ENCODE measurements at regions not wholly inside any gene's neighbourhood (a gene's known extent, or its start where the extent isn't known, plus 50 kb on each side); places are given as distances from the start of the nearest gene placed in this dataset.

DNA sequence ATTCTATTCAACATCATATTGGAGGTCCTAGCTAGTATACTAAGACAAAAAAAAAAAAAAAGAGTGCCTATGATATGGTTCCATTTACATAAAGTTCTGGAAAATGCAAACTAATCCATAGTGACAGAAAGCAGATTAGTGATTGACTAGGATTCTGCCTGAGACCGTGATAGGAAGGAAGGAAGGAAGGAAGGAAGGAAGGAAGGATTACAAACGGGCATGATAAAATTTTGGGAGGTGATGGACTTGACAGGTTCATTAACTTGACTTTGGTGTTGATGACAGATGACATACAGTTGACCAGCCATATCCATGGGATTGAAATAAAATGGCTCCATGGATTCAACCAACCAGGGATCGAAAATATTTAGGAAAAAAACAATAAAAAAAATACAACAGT lies 79.1 kb upstream of the MAN2A1 start:
- Histone ChIP-seq H3K36me3 (ENCODE audit: control insufficient read depth, insufficient read depth, low read length) (no peaks in the 10 kb centered on the region), H3K27ac (ENCODE audit: low read length) (no peak overlapping the region)
- WGBS (ENCODE audit: insufficient coverage, low lambda C conversion rate) = 100% methylated on average over 1 of the region's 3 CpGs

DNA sequence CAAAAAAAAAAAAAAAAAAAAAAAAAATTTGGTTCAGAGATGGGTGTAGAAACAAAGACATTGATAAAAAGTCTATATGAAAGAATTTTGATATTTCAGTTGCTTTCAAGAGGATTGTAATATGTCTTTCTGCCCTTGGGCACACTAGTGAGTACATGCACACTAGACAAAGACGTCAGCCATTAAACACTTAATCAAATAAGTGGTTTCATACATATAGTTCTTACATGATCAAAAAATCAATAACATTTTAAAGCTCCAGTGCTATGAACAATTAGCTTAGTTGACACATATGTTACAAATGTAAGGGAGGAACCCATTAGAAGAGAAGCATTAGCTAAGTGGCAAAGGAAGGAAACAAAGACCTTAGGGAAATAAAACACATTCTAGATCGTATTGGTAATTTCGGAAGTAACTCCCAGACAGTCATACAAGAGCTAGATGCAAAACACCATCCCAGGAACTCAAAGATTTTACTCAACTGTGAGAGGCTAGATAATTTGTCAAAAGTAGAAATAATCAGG lies 84.5 kb upstream of the MAN2A1 start:
- H3K9me3 ChIP-seq (ENCODE audit: control insufficient read depth, low read depth, low read length) = no peaks in the 10 kb centered on the region
- WGBS (ENCODE audit: insufficient coverage, low lambda C conversion rate) = 93% methylated on average over 3 of the region's 3 CpGs
- no peak overlapping the region for H3K4me3 ChIP-seq (ENCODE audit: low read length)
- H3K27me3 ChIP-seq (ENCODE audit: control insufficient read depth, insufficient read depth, low read length) = no peaks in the 10 kb centered on the region
- H3K4me1 ChIP-seq (ENCODE audit: control insufficient read depth, insufficient read depth, low read length) = no peaks in the 10 kb centered on the region
- no peak for DNase-seq
- no peak overlapping the region for H3K27ac ChIP-seq (ENCODE audit: low read length)
- no peaks in the 10 kb centered on the region for H3K36me3 ChIP-seq (ENCODE audit: control insufficient read depth, insufficient read depth, low read length)

More for the DNA sequence above, 79.1 kb upstream of the MAN2A1 start:
- Histone ChIP-seq H3K9me3 (ENCODE audit: control insufficient read depth, low read depth, low read length) (no peaks in the 10 kb centered on the region), H3K4me3 (ENCODE audit: low read length) (no peak overlapping the region), H3K27me3 (ENCODE audit: control insufficient read depth, insufficient read depth, low read length) (no peaks in the 10 kb centered on the region), H3K4me1 (ENCODE audit: control insufficient read depth, insufficient read depth, low read length) (no peaks in the 10 kb centered on the region)
- DNase-seq = no peak

DNA sequence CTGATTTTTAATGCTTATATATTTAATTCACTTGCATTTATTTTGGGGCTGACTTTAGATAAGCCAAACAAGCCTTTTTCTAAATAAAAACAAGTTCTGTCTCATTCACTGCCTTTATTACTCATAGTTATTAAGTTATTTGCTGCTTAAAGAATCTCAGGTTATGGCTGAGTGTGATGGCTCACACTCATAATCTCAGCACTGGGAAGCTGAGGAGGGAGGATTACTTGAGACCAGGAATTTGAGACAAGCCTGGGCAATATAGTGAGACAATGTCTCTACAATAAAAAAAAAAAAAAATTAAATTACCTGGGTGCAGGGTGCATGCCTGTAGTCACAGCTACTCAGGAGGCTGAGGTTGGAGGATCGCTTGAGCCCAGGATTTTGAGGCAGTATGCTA lies 85.0 kb upstream of the MAN2A1 start:
- H3K4me3 ChIP-seq (ENCODE audit: low read length) = no peak overlapping the region
- no peaks in the 10 kb centered on the region for H3K27me3 ChIP-seq (ENCODE audit: control insufficient read depth, insufficient read depth, low read length)
- no CpG with 5 or more reads among the region's 1 CpG for WGBS (ENCODE audit: insufficient coverage, low lambda C conversion rate)
- H3K9me3 ChIP-seq (ENCODE audit: control insufficient read depth, low read depth, low read length) = no peaks in the 10 kb centered on the region
- no peak overlapping the region for H3K27ac ChIP-seq (ENCODE audit: low read length)
- H3K36me3 ChIP-seq (ENCODE audit: control insufficient read depth, insufficient read depth, low read length) = no peaks in the 10 kb centered on the region
- no peak for DNase-seq
- no peaks in the 10 kb centered on the region for H3K4me1 ChIP-seq (ENCODE audit: control insufficient read depth, insufficient read depth, low read length)

DNA sequence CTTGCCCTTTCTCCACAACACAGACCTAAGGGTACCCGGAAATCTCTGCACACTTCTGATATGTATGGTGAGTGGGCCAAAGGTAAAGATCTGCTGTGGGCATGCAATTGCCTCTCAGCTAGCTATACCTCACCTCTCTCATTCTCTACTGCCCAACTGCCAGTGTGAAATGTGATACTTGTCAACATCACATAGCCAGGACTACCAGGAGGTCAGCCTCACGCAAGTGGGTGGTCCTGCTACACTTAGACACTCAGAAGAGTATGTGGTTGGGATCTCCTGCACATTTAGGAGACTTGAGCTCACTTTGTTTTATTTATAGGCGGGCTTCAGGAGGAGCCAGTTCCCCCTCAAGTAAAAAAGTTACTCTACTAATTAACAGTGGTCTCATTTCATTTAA lies 88.0 kb upstream of the MAN2A1 start:
- H3K36me3 ChIP-seq (ENCODE audit: control insufficient read depth, insufficient read depth, low read length) = no peaks in the 10 kb centered on the region
- H3K9me3 ChIP-seq (ENCODE audit: control insufficient read depth, low read depth, low read length) = no peaks in the 10 kb centered on the region
- no peak overlapping the region for H3K27ac ChIP-seq (ENCODE audit: low read length)
- WGBS (ENCODE audit: insufficient coverage, low lambda C conversion rate) = no CpG with 5 or more reads among the region's 3 CpGs
- DNase-seq = no peak
- H3K27me3 ChIP-seq (ENCODE audit: control insufficient read depth, insufficient read depth, low read length) = no peaks in the 10 kb centered on the region
- H3K4me3 ChIP-seq (ENCODE audit: low read length) = no peak overlapping the region
- peaks cover 6% of the 10 kb centered on the region for H3K4me1 ChIP-seq (ENCODE audit: control insufficient read depth, insufficient read depth, low read length)

DNA sequence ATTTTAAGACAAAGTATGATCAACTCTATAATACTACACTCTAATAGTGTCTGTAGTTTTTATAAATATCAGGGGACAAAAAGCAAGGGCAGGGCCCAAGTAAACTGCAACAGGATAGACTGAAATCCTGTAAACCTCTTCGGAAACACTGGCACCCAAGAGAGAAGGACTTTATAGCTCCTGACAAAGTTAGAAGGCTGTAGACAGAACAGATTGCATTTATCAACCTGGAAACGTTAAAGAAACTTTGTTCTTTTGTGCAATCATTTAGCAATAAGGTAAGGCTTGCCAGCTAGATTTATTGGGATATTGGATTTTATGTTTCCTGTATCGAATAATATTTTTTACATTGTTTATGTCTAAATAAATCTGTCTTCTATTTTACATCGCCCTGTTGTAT lies 91.8 kb upstream of the MAN2A1 start:
- WGBS (ENCODE audit: insufficient coverage, low lambda C conversion rate) = 53% methylated on average over 3 of the region's 4 CpGs
- DNase-seq = peak in 1 of 2 donors; percentile 38
- Histone ChIP-seq H3K4me1 (ENCODE audit: control insufficient read depth, insufficient read depth, low read length) (peaks cover 6% of the 10 kb centered on the region), H3K4me3 (ENCODE audit: low read length) (no peak overlapping the region), H3K36me3 (ENCODE audit: control insufficient read depth, insufficient read depth, low read length) (no peaks in the 10 kb centered on the region), H3K27ac (ENCODE audit: low read length) (peak overlapping the region; percentile 16), H3K9me3 (ENCODE audit: control insufficient read depth, low read depth, low read length) (no peaks in the 10 kb centered on the region), H3K27me3 (ENCODE audit: control insufficient read depth, insufficient read depth, low read length) (no peaks in the 10 kb centered on the region)

DNA sequence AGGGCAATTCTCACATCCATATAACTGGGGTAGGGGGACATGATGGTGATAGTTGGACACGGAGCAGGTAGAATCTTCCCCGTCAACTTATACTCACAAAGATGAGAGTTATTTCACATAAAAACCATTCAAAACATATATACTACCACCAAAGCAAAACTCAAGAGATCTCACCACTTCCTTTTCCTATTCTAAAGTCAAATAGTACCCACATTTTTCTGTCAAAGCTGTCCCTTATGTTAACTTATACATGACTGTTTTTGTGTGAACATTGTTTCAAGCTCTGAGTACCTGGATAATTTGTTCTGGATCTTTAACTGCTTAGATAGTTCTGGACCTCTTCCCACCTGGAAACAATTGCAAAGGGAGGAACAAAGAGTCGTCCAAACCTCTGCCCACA lies 95.5 kb upstream of the MAN2A1 start:
- peaks cover 6% of the 10 kb centered on the region for H3K4me1 ChIP-seq (ENCODE audit: control insufficient read depth, insufficient read depth, low read length)
- 80% methylated on average over 1 of the region's 3 CpGs for WGBS (ENCODE audit: insufficient coverage, low lambda C conversion rate)
- no peak overlapping the region for H3K27ac ChIP-seq (ENCODE audit: low read length)
- no peaks in the 10 kb centered on the region for H3K36me3 ChIP-seq (ENCODE audit: control insufficient read depth, insufficient read depth, low read length)
- no peaks in the 10 kb centered on the region for H3K9me3 ChIP-seq (ENCODE audit: control insufficient read depth, low read depth, low read length)
- H3K27me3 ChIP-seq (ENCODE audit: control insufficient read depth, insufficient read depth, low read length) = no peaks in the 10 kb centered on the region
- H3K4me3 ChIP-seq (ENCODE audit: low read length) = no peak overlapping the region
- no peak for DNase-seq

DNA sequence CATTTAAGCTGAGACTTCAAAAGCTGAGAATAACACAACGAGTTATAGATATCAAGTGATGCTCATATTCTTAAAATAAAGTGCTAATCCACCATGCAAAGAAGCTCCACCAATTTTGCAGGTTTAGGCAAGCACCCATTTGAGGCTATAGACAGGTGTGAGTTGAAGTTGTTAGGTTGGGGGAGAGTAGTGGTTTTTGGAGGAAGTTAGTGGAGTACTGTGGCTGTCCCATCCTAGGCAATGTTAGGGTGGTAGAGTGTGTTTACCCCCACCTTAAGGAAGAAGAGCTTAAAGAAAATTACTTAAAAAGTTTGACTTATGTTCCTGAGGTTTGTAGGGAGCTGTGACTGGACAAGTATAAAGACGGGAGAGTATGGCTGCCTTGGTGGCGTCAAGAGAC lies 98.9 kb upstream of the MAN2A1 start:
- 100% methylated on average over 1 of the region's 3 CpGs for WGBS (ENCODE audit: insufficient coverage, low lambda C conversion rate)
- Histone ChIP-seq H3K27ac (ENCODE audit: low read length) (no peak overlapping the region), H3K4me3 (ENCODE audit: low read length) (no peak overlapping the region), H3K36me3 (ENCODE audit: control insufficient read depth, insufficient read depth, low read length) (no peaks in the 10 kb centered on the region), H3K9me3 (ENCODE audit: control insufficient read depth, low read depth, low read length) (peaks cover 3% of the 10 kb centered on the region), H3K27me3 (ENCODE audit: control insufficient read depth, insufficient read depth, low read length) (no peaks in the 10 kb centered on the region), H3K4me1 (ENCODE audit: control insufficient read depth, insufficient read depth, low read length) (no peaks in the 10 kb centered on the region)
- no peak for DNase-seq

DNA sequence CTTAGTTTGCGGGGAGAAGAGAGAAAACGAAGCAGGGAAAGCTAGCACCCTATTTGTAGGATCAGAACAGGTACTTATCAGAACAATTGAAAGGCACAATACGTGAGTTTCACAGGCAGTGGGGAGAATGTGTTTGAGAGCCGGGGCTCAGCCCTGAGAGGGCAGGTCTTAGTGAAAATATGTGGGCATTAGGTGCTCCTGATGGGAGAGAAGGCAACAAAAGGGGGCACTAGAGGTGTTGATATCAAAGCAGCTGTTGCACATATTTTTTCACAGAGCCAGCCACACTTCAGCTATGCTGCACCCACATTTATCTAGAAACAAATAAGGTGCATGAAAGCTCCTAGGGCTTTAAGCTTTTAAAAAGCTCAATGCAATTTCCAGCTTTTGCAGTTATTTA lies 99.7 kb upstream of the MAN2A1 start:
- WGBS (ENCODE audit: insufficient coverage, low lambda C conversion rate) = 80% methylated on average over 1 of the region's 4 CpGs
- Histone ChIP-seq H3K9me3 (ENCODE audit: control insufficient read depth, low read depth, low read length) (peaks cover 3% of the 10 kb centered on the region), H3K27me3 (ENCODE audit: control insufficient read depth, insufficient read depth, low read length) (no peaks in the 10 kb centered on the region), H3K27ac (ENCODE audit: low read length) (no peak overlapping the region), H3K36me3 (ENCODE audit: control insufficient read depth, insufficient read depth, low read length) (no peaks in the 10 kb centered on the region), H3K4me1 (ENCODE audit: control insufficient read depth, insufficient read depth, low read length) (no peaks in the 10 kb centered on the region), H3K4me3 (ENCODE audit: low read length) (no peak overlapping the region)
- no peak for DNase-seq

DNA sequence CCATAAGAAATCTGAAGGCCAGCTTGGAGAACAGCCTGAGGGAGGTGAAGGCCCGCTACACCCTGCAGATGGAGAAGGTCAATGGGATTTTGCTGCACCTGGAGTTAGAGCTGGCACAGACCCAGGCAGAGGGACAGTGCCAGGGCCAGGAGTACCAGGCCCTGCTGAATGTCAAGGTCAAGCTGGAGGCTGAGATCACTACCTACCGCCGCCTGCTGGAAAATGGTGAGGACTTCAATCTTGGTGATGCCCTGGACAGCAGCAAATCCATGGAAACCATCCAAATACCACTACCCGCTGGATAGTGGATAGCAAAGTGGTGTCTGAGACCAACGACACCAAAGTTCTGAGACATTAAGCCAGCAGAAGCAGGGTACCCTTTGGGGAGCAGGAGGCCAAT lies 100.5 kb upstream of the MAN2A1 start:
- Histone ChIP-seq H3K4me1 (ENCODE audit: control insufficient read depth, insufficient read depth, low read length) (no peaks in the 10 kb centered on the region), H3K27ac (ENCODE audit: low read length) (no peak overlapping the region), H3K27me3 (ENCODE audit: control insufficient read depth, insufficient read depth, low read length) (no peaks in the 10 kb centered on the region), H3K9me3 (ENCODE audit: control insufficient read depth, low read depth, low read length) (peaks cover 3% of the 10 kb centered on the region), H3K4me3 (ENCODE audit: low read length) (no peak overlapping the region), H3K36me3 (ENCODE audit: control insufficient read depth, insufficient read depth, low read length) (no peaks in the 10 kb centered on the region)
- no CpG with 5 or more reads among the region's 5 CpGs for WGBS (ENCODE audit: insufficient coverage, low lambda C conversion rate)
- DNase-seq = no peak

DNA sequence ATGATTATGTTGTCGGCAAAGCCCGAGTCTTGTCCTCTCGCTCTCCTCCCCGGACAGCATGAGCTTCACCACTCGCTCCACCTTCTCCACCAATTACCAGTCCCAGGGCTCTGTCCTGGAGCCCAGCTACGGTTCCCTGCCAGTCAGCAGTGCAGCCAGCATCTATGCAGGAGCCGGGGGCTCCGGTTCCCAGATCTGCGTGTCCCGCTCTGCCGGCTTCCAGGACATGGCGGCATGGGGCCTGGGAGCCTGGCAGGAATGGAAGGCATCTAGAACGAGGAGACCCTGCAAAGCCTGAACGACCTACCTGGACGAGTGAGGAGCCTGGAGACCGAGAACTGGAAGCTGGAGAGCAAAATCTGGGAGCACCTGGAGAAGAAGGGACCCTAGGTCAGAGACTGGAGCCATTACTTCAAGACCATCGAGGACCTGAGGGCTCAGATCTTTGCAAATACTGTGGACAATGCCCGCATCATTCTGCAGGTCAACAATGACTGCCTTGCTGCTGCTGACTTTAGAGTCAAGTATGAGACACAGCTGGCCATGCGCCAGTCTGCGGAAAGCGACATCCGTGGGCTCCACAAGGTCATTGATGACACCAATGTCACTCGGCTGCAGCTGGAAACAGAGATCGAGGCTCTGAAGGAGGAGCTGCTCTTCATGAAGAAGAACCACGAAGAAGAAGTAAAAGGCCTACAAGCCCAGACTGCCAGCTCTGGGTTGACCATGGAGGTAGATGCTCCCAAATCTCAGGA lies 101.3 kb upstream of the MAN2A1 start:
- no peak overlapping the region for H3K27ac ChIP-seq (ENCODE audit: low read length)
- WGBS (ENCODE audit: insufficient coverage, low lambda C conversion rate) = no CpG with 5 or more reads among the region's 25 CpGs
- DNase-seq = no peak
- H3K36me3 ChIP-seq (ENCODE audit: control insufficient read depth, insufficient read depth, low read length) = no peaks in the 10 kb centered on the region
- no peaks in the 10 kb centered on the region for H3K4me1 ChIP-seq (ENCODE audit: control insufficient read depth, insufficient read depth, low read length)
- no peaks in the 10 kb centered on the region for H3K27me3 ChIP-seq (ENCODE audit: control insufficient read depth, insufficient read depth, low read length)
- peaks cover 3% of the 10 kb centered on the region for H3K9me3 ChIP-seq (ENCODE audit: control insufficient read depth, low read depth, low read length)
- H3K4me3 ChIP-seq (ENCODE audit: low read length) = no peak overlapping the region

All from large intestine (tissue), 3 donors.